ENCODE measurements at regions not wholly inside any gene's neighbourhood (a gene's known extent, or its start where the extent isn't known, plus 50 kb on each side); places are given as distances from the start of the nearest gene placed in this dataset.

GRCh38 chr19:28508666-28509065, 704.3 kb downstream of the UQCRFS1 start:
- FAIRE-seq: no peak
- CTCF ChIA-PET: interaction anchor here (1.0 to 1.3 kb wide), 2 partner anchors 12 to 57 kb away, joined by 3 read pairs; no protein-coding TSS in a partner anchor
- TF ChIP-seq GATA3 (IDR thresholded peaks at IDR 0.05; ENCODE audit: borderline replicate concordance): no peak
- TF ChIP-seq ZFP36 (IDR thresholded peaks at IDR 0.05; ENCODE audit: borderline replicate concordance, partially characterized antibody): no peak
- no peak for TF ChIP-seq HMGXB4 (CRISPR knock-in tag; IDR thresholded peaks at IDR 0.05; ENCODE audit: borderline replicate concordance)
- no peak for TF ChIP-seq PBX3 (IDR thresholded peaks at IDR 0.05)
- TF ChIP-seq SREBF2 (IDR thresholded peaks at IDR 0.05): no peak
- no peak for TF ChIP-seq USF2 (IDR thresholded peaks at IDR 0.05)
- no peak for TF ChIP-seq ZC3H11A (IDR thresholded peaks at IDR 0.05)
- TF ChIP-seq, protein P1, sequence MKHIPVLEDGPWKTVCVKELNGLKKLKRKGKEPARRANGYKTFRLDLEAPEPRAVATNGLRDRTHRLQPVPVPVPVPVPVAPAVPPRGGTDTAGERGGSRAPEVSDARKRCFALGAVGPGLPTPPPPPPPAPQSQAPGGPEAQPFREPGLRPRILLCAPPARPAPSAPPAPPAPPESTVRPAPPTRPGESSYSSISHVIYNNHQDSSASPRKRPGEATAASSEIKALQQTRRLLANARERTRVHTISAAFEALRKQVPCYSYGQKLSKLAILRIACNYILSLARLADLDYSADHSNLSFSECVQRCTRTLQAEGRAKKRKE (CRISPR knock-in tag; IDR thresholded peaks at IDR 0.05; ENCODE audit: low read depth): no peak
- no peak for TF ChIP-seq TP53 (CRISPR knock-in tag; IDR thresholded peaks at IDR 0.05)
- no peak for TF ChIP-seq EP300 (IDR thresholded peaks at IDR 0.05)
- TF ChIP-seq KDM5A (IDR thresholded peaks at IDR 0.05): no peak
- no peak for TF ChIP-seq MYC (IDR thresholded peaks at IDR 0.05; ENCODE audit: borderline replicate concordance, low read length)
- TF ChIP-seq HOXB13 (CRISPR knock-in tag; IDR thresholded peaks at IDR 0.05; ENCODE audit: low read depth): no peak
- no peak for TF ChIP-seq TFCP2L1 (CRISPR knock-in tag; IDR thresholded peaks at IDR 0.05)
- TF ChIP-seq MAZ (IDR thresholded peaks at IDR 0.05; ENCODE audit: borderline replicate concordance, low read depth, low read length): no peak
- TF ChIP-seq BCL3 (IDR thresholded peaks at IDR 0.05): no peak
- TF ChIP-seq EHMT2 (IDR thresholded peaks at IDR 0.05; ENCODE audit: low read depth): no peak
- ATAC-seq: no peak
- WGBS (ENCODE audit: missing lambda C conversion rate): 5% methylated on average over 3 of the region's 3 CpGs
- Histone ChIP-seq H3K4me3 (no peak overlapping the region), H3K9me3 (peaks cover 12% of the 10 kb centered on the region; the same call in 1 of the 3 replicates), H3K4me2 (no peak overlapping the region), H3K4me1 (no peaks in the 10 kb centered on the region), H3K27ac (no peak overlapping the region)
- no peak for DNase-seq (ENCODE audit: low read depth in 1 of 2, low spot score in 1 of 2)
- POLR2A ChIA-PET: no interaction called here

DNA sequence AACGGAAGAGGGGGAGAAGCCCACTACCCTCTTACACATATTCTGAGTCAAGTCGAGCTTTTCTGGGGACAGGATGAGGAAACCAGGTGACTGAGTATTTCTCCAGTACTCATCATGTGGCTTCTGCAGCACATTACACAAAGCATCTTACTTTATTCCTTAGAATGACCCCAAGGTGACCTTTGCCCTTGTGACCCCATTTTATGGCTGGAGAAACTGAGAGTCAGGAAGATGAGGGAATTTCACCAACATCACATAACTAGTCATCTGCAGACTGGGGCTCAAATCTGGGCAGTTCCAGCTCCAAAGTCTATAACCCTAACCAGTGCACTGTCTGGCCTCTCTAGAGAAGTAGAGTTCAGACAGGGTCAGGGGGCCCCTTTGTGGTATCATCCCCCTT, 707.0 kb downstream of the UQCRFS1 start:
- Histone ChIP-seq H3K4me3 (no peak overlapping the region), H3K4me1 (no peaks in the 10 kb centered on the region), H3K4me2 (no peak overlapping the region), H3K9me3 (peaks cover 12% of the 10 kb centered on the region; the same call in 1 of the 3 replicates), H3K27ac (no peak overlapping the region)
- WGBS (ENCODE audit: missing lambda C conversion rate): 8% methylated on average over 2 of the region's 2 CpGs
- POLR2A ChIA-PET: no interaction called here
- no peak for FAIRE-seq
- no peak for DNase-seq (ENCODE audit: low read depth in 1 of 2, low spot score in 1 of 2)
- no peak for TF ChIP-seq HOXB13 (CRISPR knock-in tag; IDR thresholded peaks at IDR 0.05; ENCODE audit: low read depth)
- no peak for TF ChIP-seq SMC3 (IDR thresholded peaks at IDR 0.05)
- TF ChIP-seq CEBPB (IDR thresholded peaks at IDR 0.05): no peak
- TF ChIP-seq TFCP2L1 (CRISPR knock-in tag; IDR thresholded peaks at IDR 0.05): no peak
- TF ChIP-seq FOSB (CRISPR knock-in tag; IDR thresholded peaks at IDR 0.05): no peak
- TF ChIP-seq RCOR1 (IDR thresholded peaks at IDR 0.05; ENCODE audit: low read depth, low read length): no peak
- ATAC-seq: no peak
- CTCF ChIA-PET: interaction anchor here (0.6 to 1.6 kb wide), 3 partner anchors 13 to 105 kb away, joined by 3 to 6 read pairs (median 3); no protein-coding TSS in a partner anchor

Data from A549 (cell line).